Parathyroid adenoma (tissue), 2 donors: ENCODE measurements at regions not wholly inside any gene's neighbourhood (a gene's known extent, or its start where the extent isn't known, plus 50 kb on each side); places are given as distances from the start of the nearest gene placed in this dataset.

Source experiments
- H2AFZ ChIP-seq: fragments of 300-600 bp; sonication (generic); one replicate; pipeline ENCODE4 v1.7.0; 2017; ENCODE audit warnings: antibody characterized with exemption, mild to moderate bottlenecking
- H3K27ac ChIP-seq: fragments of 300-600 bp; sonication (generic); one replicate; pipeline ENCODE4 v1.7.0; 2017
- H3K27me3 ChIP-seq: fragments of 300-600 bp; sonication (generic); one replicate; pipeline ENCODE4 v1.7.0; 2017; ENCODE audit warnings: low read length; ENCODE audit not compliant: control insufficient read depth, insufficient read depth
- H3K36me3 ChIP-seq: fragments of 300-600 bp; sonication (generic); one replicate; pipeline ENCODE4 v1.7.0; 2017; ENCODE audit warnings: low read length; ENCODE audit not compliant: control insufficient read depth, insufficient read depth
- H3K4me1 ChIP-seq: fragments of 300-600 bp; sonication (generic); one replicate; pipeline ENCODE4 v1.7.0; 2017; ENCODE audit warnings: control low read depth
- H3K4me2 ChIP-seq: fragments of 300-600 bp; sonication (generic); one replicate; pipeline ENCODE4 v1.7.0; 2017; ENCODE audit warnings: low read length
- H3K4me3 ChIP-seq: fragments of 300-600 bp; sonication (generic); one replicate; pipeline ENCODE4 v1.7.0; 2017; ENCODE audit warnings: low read depth, low read length
- H3K79me2 ChIP-seq: fragments of 300-600 bp; sonication (generic); one replicate; pipeline ENCODE4 v1.7.0; 2017; ENCODE audit warnings: control low read depth
- H3K9ac ChIP-seq: fragments of 300-600 bp; sonication (generic); one replicate; pipeline ENCODE4 v1.7.0; 2017; ENCODE audit warnings: mild to moderate bottlenecking
- H3K9me3 ChIP-seq: fragments of 300-600 bp; sonication (generic); one replicate; pipeline ENCODE4 v1.7.0; 2017; ENCODE audit warnings: low read length; ENCODE audit not compliant: control insufficient read depth
- TF ChIP-seq, protein P1 (sequence below): fragments of 300-600 bp; sonication (generic); IDR thresholded peaks from one replicate; pipeline ENCODE4 v1.7.0; 2017; ENCODE audit warnings: antibody characterized with exemption, mild to moderate bottlenecking
- donor health status: primary hyperparathyroidism.

GRCh38 chr10:125264757-125265578, 104.6 kb upstream of the CTBP2 start:
- H3K9me3 ChIP-seq, result no peaks in the 10 kb centered on the region
- H3K27me3 ChIP-seq, result no peaks in the 10 kb centered on the region
- no peak overlapping the region for H3K4me2 ChIP-seq
- H3K36me3 ChIP-seq, result no peaks in the 10 kb centered on the region
- no peak overlapping the region for H3K9ac ChIP-seq
- H2AFZ ChIP-seq, result no peak overlapping the region
- no peak overlapping the region for H3K4me3 ChIP-seq
- H3K79me2 ChIP-seq, result no peaks in the 10 kb centered on the region
- TF ChIP-seq, protein P1, sequence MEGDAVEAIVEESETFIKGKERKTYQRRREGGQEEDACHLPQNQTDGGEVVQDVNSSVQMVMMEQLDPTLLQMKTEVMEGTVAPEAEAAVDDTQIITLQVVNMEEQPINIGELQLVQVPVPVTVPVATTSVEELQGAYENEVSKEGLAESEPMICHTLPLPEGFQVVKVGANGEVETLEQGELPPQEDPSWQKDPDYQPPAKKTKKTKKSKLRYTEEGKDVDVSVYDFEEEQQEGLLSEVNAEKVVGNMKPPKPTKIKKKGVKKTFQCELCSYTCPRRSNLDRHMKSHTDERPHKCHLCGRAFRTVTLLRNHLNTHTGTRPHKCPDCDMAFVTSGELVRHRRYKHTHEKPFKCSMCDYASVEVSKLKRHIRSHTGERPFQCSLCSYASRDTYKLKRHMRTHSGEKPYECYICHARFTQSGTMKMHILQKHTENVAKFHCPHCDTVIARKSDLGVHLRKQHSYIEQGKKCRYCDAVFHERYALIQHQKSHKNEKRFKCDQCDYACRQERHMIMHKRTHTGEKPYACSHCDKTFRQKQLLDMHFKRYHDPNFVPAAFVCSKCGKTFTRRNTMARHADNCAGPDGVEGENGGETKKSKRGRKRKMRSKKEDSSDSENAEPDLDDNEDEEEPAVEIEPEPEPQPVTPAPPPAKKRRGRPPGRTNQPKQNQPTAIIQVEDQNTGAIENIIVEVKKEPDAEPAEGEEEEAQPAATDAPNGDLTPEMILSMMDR, result no peak
- H3K4me1 ChIP-seq, result no peaks in the 10 kb centered on the region
- H3K27ac ChIP-seq, result no peak overlapping the region

- TF ChIP-seq, protein P1, result no peak
Observed at GRCh38 chr10:125264091-125264490, 103.7 kb upstream of the CTBP2 start.

DNA sequence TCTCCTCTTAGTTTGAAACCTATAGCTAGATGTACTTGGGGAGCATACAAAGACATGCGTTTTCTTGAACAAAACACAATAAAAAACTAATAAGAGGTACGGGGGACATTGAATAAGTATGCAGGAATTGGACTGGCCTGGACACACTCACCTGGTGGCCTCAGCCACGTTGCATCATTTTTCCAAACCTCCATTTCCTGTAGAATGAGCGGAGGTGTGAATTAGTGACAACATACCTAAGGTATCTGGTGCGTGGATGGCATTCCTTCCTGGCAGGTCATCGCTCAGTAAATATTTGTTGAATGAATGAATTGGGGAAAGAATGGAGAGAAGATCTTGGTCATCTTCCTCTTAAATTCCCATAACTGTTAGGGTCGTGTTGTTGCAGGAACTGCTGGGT, 103.2 kb upstream of the CTBP2 start:
- Histone ChIP-seq H3K27ac (no peak overlapping the region), H3K4me2 (no peak overlapping the region), H3K9me3 (no peaks in the 10 kb centered on the region), H2AFZ (no peak overlapping the region), H3K4me3 (no peak overlapping the region), H3K4me1 (no peaks in the 10 kb centered on the region), H3K9ac (no peak overlapping the region), H3K36me3 (no peaks in the 10 kb centered on the region), H3K79me2 (no peaks in the 10 kb centered on the region), H3K27me3 (no peaks in the 10 kb centered on the region)
- TF ChIP-seq, protein P1, result no peak

More at GRCh38 chr10:125264091-125264490, 103.7 kb upstream of the CTBP2 start:
- no peak overlapping the region for H3K4me2 ChIP-seq
- no peaks in the 10 kb centered on the region for H3K79me2 ChIP-seq
- H3K9ac ChIP-seq, result no peak overlapping the region
- H3K9me3 ChIP-seq, result no peaks in the 10 kb centered on the region
- H3K4me3 ChIP-seq, result no peak overlapping the region
- no peaks in the 10 kb centered on the region for H3K4me1 ChIP-seq
- no peak overlapping the region for H3K27ac ChIP-seq
- H2AFZ ChIP-seq, result no peak overlapping the region
- H3K27me3 ChIP-seq, result no peaks in the 10 kb centered on the region
- H3K36me3 ChIP-seq, result no peaks in the 10 kb centered on the region

GRCh38 chr10:125262920-125263319, 102.6 kb upstream of the CTBP2 start:
- no peaks in the 10 kb centered on the region for H3K79me2 ChIP-seq
- TF ChIP-seq, protein P1, result no peak
- no peak overlapping the region for H2AFZ ChIP-seq
- no peak overlapping the region for H3K27ac ChIP-seq
- H3K4me1 ChIP-seq, result no peaks in the 10 kb centered on the region
- no peak overlapping the region for H3K4me2 ChIP-seq
- H3K4me3 ChIP-seq, result no peak overlapping the region
- no peaks in the 10 kb centered on the region for H3K9me3 ChIP-seq
- H3K9ac ChIP-seq, result no peak overlapping the region
- no peaks in the 10 kb centered on the region for H3K36me3 ChIP-seq
- H3K27me3 ChIP-seq, result no peaks in the 10 kb centered on the region

GRCh38 chr10:125262409-125262808, 102.0 kb upstream of the CTBP2 start:
- TF ChIP-seq, protein P1, result no peak
- Histone ChIP-seq H3K9me3 (no peaks in the 10 kb centered on the region), H2AFZ (no peak overlapping the region)

More at GRCh38 chr10:125262409-125262808, 102.0 kb upstream of the CTBP2 start:
- H3K4me3 ChIP-seq, result no peak overlapping the region
- no peaks in the 10 kb centered on the region for H3K4me1 ChIP-seq
- no peaks in the 10 kb centered on the region for H3K27me3 ChIP-seq
- H3K4me2 ChIP-seq, result no peak overlapping the region
- no peak overlapping the region for H3K9ac ChIP-seq
- no peak overlapping the region for H3K27ac ChIP-seq
- no peaks in the 10 kb centered on the region for H3K36me3 ChIP-seq
- no peaks in the 10 kb centered on the region for H3K79me2 ChIP-seq
